GM21367 (cell line): ENCODE measurements at regions not wholly inside any gene's neighbourhood (a gene's known extent, or its start where the extent isn't known, plus 50 kb on each side); places are given as distances from the start of the nearest gene placed in this dataset.

ENCODE experiments used
- ATAC-seq: cut with Tn5 transposase; IDR thresholded peaks from one replicate; pipeline ENCODE4 v1.9.1; 2021; ENCODE audit not compliant: unreplicated experiment

DNA sequence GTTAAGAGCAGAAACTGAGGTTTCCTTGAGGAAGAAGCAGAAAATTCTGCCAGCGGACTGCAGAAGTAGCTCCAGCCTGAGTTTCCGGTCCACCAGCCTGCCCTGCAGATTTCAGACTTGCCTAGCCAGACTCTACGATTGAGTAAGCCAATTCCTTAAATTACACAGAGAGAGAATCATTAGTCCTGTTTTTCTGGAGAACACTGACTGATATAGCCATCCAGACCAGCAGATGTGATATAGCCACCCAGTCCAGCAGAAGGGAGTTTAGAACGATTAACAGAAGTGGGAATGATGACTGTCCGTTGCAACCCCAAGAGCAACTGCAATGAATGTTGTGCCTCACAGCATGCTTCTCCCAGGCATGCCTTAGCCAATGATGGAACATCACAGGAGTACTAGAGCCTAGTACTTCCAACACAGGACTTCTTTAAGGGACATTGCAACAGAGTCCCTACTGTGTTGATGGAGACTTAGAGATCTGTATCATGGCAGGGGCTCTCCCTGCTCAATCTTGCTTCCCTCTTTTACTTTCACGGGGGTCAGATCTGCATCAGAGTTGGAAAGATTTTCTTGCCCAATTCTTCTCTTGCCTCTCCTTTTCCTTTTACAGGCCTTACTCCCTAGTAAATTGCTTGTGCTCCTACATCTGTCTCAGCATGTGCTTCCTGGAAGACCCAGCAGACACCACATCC lies 264.6 kb upstream of the CLNK start:
- ATAC-seq: no peak

DNA sequence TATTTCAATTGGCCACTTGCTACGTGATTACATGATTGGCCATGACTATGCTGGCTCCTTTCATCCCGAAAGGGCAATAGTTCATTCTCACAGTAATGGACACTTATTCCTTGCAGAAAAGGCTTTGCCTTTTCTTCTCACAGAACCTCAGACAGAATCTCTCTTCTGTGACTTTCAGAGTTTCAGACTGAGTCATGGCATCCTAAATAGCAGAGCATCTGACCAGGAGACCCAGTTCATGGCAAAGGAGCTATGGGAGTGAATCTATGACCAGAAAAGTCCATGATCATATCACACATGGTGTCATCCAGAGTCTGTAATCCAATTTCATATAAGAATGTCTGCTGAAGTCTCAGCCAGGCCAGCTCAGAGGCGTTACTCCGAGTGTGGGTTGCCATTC lies 263.3 kb upstream of the CLNK start:
- no peak for ATAC-seq

DNA sequence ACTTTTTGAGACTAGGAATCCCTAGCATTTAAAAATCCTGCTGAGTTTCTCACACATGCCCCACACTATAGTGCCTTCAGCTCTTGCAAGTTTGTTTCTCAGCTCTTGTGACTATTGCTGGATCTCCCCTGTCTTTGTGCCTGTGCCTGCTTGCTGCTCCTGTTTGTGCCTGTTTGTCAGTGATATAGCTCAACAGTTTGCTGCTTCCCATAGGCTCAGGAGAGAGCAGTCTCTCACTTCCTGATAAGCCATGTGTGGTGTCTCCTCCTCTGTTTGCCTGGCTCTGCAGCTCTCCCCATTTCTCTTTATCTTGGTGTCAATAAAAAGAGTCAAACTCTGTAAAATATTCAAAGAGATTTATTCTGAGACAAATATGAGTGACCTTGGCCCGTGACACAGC lies 259.8 kb upstream of the CLNK start:
- ATAC-seq: no peak

DNA sequence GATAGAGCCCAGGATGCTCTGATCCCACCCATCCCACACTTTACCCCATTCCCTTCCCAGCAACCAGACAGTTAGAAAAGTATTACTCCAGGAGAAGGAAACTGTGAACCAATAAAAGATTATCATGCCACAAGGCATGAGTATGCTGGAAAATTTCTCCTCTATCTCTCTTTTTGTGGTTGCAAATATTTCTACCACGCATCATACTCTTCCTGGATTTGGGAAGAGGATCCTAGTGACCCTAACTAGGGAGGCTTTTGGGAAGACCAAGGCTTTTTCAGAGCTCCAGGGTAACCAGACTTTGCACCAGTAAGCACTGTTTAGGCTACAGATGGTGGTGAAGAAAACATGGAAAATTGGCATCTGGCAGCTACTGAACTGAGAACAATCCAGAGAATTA lies 257.6 kb upstream of the CLNK start:
- ATAC-seq: no peak

DNA sequence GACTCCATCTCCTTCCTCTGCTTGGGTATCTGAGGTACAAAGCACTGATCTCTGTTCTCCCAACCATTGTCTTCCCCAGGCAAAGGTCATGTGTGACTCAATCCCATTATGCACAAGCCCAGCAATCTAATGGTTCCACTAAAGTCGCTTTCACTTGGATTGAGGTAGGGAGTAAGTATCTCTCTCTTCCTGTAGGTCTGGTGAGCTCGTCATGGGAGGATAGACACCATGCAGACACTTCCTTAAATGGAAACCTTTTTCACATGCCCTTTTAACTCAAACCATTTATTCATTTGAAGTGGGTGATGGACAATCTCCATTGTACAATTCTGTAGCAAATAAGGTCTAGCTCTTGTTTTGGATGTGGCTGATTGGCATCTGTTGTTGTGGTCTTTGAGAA lies 245.2 kb upstream of the CLNK start:
- no peak for ATAC-seq

DNA sequence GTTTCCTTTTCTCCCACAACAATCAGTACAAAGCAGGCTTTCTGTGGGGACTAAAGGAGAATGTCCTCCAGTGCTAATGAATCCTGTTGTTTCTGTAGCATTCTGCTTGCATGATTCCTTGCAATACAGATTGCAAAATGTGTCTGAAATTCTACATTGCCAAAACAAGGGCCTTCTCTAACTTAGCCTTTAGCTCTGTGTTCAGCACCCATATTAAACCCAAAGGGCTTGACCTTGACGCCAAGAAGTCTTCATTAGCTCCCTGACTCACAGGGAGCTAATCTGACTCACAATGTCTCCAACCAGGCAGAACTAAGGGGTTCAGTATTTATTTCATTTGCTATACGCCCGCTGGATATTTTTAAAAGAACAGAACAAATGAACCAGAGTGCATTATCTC lies 241.4 kb upstream of the CLNK start:
- no peak for ATAC-seq

DNA sequence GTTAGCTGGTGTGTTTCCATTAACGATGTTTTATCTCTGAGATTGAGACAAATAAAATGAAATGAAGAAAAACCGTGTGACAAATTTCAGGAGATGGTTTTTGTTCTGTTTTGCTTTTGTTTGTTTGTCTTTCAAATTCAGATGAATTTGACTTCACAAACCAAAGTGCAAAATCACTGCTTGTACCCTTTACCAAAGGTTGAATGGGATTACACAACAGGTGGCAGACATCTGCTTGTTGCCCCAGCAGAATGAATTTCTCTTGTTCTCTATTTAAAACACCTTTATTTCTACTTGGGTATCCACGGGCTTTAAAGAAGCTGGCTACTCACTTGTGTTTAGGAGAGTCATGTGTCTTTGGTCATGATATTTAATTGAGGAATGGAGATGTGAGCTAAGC lies 239.7 kb upstream of the CLNK start:
- ATAC-seq: no peak

DNA sequence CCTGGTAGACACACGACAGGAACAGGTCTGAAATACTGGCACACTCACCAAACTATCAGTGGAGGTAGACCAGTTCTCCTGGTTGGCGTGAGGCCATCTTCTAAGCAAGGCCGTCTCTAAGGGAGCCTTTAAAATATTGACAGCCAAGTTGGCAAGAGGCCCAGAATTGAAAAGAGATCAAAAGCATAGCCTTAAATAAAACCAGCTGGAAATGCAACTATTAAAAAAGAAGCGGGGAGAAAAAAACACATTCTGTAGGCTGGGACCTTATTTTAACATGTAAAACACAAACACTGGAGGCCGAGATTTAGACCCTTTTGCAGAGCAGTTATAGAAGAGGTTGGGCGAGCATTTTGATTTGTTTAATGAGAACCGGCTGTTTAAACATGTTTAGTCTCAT lies 233.0 kb upstream of the CLNK start:
- no peak for ATAC-seq

DNA sequence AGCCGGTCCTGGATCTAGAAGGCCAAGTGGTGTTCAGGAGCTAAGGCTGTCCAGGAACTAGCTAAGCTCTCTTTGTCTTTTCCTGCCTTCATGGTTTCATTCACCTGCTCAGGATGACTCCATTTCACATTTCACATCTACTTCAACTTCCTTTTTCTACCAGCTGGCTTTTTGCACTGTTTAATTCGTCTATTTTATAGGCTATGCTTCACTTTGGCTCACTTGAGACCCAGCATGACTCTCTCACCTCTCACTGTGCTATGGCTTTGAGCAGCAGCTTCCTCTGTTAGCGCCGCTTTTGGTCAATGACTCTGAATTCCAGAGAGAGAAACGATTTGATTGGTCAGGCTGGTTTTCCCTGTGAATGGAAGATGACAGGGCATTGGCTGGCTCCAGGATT lies 213.5 kb upstream of the CLNK start:
- ATAC-seq: no peak

DNA sequence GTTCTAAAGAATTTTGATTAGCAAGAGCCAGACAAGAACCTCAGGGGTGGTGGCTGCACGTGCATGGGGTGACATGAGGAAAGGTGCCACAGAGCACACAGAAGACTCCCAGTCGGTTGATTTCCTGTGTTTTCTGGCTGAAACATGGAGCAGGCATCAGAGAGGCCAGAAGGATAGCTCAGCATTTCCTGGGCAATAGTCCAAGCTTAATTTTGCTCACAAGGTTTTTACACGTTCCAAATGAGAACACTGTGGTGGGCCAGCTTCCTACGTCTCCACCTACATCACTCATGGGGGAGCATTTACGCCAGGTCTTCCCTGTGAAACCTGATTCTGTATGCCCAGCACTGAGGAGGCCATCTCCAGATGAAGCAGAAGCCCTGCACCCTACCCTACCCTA lies 212.5 kb upstream of the CLNK start:
- no peak for ATAC-seq

DNA sequence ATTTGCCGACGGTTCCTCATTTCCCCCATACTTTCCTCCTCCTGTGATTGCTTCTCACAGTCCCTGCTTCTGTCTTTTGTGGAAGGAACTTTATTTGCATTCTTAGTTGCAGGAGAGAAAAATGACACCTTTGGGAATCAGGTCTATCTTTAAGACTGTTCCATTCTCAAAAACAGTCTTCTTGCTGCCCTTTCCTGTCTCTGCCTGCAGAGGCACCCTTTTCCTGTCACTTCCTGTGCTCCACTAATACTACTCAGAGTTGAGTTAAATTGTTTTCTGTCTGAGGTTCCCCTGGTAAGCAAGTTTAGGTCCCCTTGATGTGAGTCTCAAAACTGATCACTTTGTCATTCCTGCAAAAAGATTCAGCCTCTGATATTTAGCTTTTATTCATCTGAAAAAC lies 208.8 kb upstream of the CLNK start:
- peak; percentile 79 for ATAC-seq

DNA sequence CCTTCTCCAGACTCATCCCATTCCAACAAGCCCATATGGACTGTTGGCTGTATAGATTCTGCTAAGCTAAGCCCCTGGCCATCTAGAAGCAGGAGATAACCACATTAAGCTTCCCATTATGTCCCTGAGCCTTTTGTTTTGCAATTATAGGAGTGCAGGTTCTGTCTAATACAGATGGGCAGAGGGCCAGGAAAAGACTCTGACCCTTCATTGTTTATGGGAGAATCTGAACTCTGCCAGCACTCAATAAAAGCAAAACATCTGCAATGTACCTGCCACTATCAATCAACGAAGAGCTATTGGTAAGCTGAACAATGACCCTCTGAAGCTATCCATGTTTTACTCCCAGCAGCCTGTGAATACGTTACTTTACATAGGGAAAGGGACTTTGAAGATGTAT lies 207.3 kb upstream of the CLNK start:
- no peak for ATAC-seq

DNA sequence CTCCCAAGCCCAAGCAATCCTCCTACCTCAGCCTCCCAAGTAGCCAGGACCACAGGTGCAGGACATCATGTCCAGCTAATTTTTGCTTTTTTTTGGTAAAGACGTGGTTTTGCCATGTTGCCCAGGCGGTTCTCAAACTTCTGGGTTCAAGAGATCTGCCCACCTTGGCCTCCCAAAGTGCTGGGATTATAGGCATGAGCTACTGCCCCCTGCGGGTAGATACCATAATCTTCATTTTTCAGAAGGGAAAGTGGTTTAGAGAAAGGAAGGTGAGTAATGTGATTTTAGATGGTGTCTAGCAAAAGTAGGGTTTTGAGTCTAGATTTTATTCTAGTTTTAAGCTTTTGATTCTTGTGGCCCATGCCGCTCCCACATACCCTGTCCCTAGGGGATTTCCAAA lies 205.3 kb upstream of the CLNK start:
- no peak for ATAC-seq

DNA sequence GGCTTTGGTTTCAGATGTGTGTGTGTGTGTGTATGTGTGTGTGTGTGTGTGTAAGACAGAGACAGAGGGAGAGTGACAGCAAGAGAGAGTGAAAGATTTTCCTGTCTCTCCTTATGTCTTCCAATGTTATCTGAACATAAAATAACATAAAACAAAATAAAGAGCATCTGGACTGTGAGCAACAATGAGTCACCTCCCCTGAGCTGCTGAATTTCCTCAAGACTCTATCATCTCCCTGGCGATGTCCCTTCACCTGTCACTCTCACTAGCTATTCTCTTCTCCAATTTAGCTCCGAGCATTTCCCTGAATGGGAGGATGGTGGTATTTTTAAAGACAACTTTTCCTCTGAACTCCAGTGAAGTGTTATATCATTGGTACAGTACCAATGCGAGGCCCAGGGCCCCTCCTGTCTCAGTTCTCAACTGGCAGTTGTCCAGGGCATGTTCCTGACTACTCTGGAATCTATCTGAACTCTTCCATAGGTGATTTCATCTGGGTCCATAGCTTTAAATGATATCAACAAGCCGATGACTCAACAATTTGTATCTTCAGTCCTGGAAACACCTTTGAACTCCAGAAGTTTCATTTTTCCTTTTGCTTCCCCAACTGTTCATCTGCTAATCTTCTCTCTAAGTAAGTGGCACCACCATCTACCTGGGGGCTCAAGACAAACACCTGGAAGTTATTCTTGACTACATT lies 195.0 kb upstream of the CLNK start:
- no peak for ATAC-seq

DNA sequence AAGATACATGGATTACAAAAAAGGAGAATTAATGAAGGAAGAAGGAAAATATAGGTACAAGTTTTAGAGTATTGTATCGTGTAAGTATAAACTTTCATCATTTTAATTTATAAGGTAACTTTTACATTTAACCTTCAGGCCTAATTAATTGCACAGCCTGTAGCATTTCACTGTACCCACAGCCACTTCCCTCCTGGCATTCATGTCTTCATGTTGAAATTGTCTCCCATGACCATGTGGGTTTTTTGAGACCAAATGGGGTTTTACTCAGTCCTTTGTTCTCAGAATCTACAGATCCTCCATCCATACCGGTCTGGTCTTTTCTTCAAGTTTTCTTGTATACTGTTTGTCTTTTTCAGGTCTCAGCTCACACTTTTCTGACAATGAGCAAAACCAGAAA lies 194.3 kb upstream of the CLNK start:
- ATAC-seq: no peak

DNA sequence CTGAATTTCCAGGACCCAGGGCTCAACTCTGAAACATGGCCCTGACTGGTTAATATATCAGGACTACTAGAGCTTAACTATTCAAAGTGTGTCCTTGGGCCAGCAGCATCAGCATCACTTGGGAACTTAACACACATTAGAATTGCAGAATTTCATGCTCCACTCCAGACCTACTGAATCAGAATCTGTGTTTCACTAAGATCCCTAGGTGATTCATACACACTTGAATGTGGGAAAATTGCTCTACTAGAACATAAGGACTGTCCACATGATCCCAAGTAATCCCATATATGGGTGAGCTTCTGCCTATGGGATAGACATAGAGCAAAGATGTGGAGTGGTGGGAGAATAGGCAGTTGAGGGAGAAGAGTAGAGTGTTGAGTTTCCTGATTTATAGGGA lies 192.5 kb upstream of the CLNK start:
- ATAC-seq: no peak

DNA sequence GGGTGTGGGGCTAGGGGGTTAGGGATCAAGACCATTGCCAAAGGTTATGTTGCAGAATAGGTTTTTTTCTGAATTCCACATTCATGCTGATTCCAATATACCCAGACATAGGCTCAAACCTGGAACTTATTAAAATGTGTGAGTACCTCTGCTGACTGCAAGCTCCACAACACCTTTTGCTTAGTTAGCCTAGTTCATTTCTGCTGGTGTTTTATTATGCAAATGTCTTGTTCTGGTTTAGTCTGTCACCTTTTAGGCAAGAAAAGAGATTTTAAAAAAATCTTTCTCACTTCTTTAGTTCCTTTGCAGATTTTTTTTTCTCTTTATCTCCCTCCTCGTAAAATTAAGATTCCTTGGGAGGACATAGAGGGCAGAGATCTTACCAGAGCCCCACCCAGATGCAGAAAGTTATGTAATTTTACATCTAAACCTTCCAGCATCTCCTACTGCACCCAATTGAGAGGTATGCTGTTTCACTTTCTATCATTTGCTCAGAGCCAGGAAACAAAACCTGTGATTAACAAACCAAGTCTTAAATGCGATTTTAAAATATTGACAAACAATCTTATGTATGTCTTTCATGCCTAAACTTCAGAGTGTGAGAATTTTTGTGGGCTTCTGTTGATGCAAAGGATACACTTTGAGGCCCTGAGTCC lies 190.7 kb upstream of the CLNK start:
- ATAC-seq: no peak

DNA sequence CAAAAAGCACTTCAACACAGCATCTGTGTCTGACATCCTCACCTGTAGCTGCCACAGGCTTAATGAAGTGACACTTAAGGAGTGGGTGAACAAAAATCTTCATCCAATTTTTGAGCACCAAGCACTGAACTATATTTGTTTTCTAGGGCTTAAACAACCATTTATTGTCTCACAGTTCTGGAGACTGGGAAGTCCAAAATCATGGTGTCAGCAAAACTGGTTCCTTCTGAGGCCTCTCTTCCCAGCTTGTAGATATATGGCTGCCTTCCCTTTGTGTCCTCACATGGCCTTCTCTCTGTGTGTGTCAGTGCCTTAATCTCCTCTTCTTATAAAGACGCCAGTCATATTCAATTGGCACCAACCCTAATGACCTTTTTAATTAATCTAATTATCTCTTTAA lies 189.2 kb upstream of the CLNK start:
- no peak for ATAC-seq

DNA sequence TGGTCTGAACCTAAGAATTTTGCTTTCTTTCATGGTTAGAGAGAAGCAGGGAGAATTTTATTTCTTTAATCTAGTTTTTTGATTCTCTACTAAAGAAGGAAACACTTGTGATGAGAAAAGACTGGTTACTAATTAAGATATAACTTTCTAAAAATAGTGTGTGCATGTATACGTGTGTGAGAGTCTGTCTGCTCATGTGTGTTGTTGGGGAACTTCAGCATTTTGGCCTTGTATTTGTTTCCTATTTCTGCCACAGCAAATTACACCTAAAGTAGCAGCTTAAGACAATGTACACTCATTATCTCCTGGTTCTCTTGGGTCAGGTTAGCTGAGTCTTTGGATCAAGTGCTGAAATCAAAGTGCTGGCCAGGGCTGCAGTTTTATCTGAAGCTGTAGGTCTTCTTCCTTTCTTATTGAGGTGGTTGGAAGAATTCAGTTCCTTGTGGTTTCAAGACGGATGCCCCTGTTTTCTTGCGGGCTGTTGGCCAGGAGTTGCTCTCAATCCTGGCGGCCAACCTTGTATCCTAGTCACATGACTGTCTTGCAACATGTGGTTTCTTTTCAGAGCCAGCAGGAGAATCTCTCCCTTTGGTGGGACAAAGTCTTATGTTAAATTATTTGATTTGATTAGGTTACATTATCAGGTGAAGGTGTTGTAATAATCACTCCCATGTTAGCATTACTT lies 188.4 kb upstream of the CLNK start:
- ATAC-seq: no peak

DNA sequence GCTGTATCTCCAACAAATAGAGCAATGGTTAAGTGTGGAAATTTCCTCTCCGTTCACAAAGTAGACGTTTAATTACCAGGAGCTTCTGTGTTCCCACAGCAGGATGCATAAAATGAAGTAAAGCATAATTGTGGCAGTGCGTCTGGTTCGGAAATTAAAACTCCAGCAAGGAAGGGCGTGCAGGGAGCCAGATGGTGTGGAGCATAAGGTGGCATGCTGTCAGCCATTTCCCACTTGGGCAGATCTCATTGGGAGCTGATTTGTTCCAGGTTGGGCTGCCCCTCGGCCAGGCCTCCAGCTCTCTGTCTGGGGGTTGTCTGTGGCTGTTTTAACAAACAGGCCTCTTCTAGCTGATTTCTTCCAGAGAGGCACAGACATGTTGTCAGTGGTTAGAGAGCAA lies 182.1 kb upstream of the CLNK start:
- ATAC-seq: no peak

DNA sequence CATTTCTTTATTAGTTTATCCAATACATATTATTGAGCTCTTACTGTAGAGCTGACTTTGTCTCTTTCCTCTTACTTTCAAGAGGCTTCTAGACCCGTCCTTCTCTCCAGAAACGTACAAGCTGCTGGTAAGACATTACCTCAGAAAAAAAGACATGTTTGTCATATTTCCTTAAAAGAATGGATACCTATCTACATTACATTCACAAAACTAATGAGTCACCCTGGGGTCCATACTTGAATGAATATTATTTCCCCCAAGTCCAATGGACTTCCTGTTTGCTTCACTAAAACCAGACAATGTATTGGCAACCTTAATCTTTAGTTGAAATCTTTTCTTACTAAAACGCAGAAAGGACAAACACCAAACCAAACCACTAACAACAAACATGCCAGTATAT lies 176.5 kb upstream of the CLNK start:
- ATAC-seq: no peak

DNA sequence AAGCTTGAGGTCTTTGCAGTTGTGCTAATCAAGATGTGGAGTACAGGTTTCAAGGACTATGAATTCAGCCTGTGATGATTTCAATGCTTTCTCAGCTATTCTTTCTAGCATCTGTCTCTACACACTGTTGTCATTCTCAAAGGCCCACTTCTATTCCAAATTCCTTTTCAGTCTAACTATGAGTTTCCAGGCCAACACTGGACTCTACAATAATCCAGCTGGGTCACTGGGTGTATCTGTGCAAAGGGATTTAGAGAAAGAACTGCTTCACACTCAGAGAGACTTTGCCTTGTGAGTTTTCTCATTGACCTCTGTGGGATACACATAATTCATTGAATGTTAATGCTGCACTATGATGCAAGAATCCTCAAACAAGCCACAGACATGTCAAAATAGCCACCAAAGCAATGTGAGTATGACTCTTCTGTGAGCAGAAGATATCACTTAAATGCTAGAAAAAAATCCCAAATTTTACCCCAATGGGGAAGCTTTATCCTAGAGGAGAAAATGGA lies 171.8 kb upstream of the CLNK start:
- ATAC-seq: no peak
